ENCODE measurements at regions not wholly inside any gene's neighbourhood (a gene's known extent, or its start where the extent isn't known, plus 50 kb on each side); places are given as distances from the start of the nearest gene placed in this dataset.

DNA sequence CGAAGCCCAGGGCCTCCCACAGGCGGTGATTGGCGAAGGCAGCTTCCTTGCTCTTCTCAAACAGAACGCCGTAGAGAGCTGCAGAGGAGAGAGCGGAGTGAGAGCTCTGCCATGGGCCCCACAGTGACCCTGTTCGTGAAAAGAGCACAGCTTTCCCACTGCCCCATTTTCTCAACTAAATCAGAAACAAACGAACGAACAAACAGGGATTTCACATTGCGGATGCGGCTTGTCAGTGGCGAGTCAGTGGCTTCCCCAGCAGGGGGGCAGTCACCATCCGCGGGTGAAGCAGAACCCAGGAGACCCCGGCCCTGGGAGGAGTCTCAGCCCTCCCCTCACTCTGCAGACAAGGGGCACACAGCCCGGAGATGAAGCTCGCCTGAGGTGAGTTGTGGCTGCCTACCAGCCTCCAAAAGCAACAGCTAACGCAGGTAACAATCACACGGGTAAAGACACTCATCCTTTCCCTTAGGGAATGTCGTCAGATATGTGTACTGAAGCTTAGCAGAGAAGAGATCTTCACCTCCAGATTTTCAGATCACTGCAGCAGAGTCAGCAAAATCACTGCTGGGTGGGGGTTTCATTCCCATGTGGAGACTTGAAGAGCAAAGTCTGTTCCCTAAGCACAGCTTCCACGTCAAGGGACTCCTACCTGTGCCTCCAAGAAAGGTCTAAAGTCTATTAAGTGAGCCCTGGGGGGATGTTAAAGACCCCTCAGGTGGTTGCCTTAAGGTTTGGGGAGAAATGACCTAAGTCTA is 51.2 kb upstream of the GPR31 start:
- Histone ChIP-seq H3K79me2 (ENCODE audit: low read length) (no peaks in the 10 kb centered on the region), H3K36me3 (replicated peaks; ENCODE audit: insufficient read depth, low read length) (no peaks in the 10 kb centered on the region), H3K9me2 (replicated peaks; ENCODE audit: insufficient read depth, low read length) (no peaks in the 10 kb centered on the region), H3F3A (ENCODE audit: insufficient read depth, low read length) (no peaks in the 10 kb centered on the region), H3K9ac (ENCODE audit: low read length) (no peak overlapping the region), H2AFZ (ENCODE audit: low read length) (no peak overlapping the region), H3K4me2 (ENCODE audit: low read depth, low read length) (no peak overlapping the region), H3K4me1 (ENCODE audit: low read length) (no peaks in the 10 kb centered on the region), H3K27me3 (replicated peaks; ENCODE audit: insufficient read depth, low read length) (no peaks in the 10 kb centered on the region), H3K4me3 (ENCODE audit: low read length) (no peak overlapping the region), H3K27ac (ENCODE audit: low read length) (no peak overlapping the region), H4K20me1 (ENCODE audit: insufficient read depth, low read length) (no peaks in the 10 kb centered on the region), H3K9me3 (replicated peaks; ENCODE audit: insufficient read depth, low read length) (no peaks in the 10 kb centered on the region)
- TF ChIP-seq EZH2phosphoT487 (IDR thresholded peaks at IDR 0.05; ENCODE audit: low read length) (no peak), EZH2 (optimal IDR thresholded peaks at IDR 0.05; ENCODE audit: low read depth, low read length) (no peak)
- TF ChIP-seq, protein P1, sequence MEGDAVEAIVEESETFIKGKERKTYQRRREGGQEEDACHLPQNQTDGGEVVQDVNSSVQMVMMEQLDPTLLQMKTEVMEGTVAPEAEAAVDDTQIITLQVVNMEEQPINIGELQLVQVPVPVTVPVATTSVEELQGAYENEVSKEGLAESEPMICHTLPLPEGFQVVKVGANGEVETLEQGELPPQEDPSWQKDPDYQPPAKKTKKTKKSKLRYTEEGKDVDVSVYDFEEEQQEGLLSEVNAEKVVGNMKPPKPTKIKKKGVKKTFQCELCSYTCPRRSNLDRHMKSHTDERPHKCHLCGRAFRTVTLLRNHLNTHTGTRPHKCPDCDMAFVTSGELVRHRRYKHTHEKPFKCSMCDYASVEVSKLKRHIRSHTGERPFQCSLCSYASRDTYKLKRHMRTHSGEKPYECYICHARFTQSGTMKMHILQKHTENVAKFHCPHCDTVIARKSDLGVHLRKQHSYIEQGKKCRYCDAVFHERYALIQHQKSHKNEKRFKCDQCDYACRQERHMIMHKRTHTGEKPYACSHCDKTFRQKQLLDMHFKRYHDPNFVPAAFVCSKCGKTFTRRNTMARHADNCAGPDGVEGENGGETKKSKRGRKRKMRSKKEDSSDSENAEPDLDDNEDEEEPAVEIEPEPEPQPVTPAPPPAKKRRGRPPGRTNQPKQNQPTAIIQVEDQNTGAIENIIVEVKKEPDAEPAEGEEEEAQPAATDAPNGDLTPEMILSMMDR (IDR thresholded peaks at IDR 0.05; ENCODE audit: low read length) = no peak
- no peak for DNase-seq

DNA sequence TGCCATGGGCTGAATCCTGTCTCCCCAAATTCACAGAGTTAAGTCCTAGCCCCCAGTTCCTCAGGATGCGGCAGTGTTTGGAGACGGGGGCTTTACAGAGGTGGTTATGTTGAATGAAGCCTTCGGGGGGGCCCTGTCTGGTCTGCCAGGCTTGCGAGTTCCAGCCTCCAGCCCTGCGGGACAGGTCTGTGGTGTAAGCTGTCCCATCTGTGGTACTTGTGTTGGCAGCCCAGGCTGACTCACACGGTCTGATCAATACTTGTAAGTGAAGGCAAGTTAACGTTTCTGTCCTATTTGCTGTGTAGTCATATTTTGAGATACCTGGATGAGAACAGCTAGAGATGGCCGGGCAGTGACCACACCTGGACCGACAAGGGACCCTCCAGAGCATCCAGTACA is 51.8 kb upstream of the GPR31 start:
- no peaks in the 10 kb centered on the region for H3K9me3 ChIP-seq (replicated peaks; ENCODE audit: insufficient read depth, low read length)
- H3K4me1 ChIP-seq (ENCODE audit: low read length) = no peaks in the 10 kb centered on the region
- no peak overlapping the region for H2AFZ ChIP-seq (ENCODE audit: low read length)
- no peaks in the 10 kb centered on the region for H3F3A ChIP-seq (ENCODE audit: insufficient read depth, low read length)
- no peak overlapping the region for H3K4me2 ChIP-seq (ENCODE audit: low read depth, low read length)
- H3K27ac ChIP-seq (ENCODE audit: low read length) = no peak overlapping the region
- H3K79me2 ChIP-seq (ENCODE audit: low read length) = no peaks in the 10 kb centered on the region
- no peaks in the 10 kb centered on the region for H3K27me3 ChIP-seq (replicated peaks; ENCODE audit: insufficient read depth, low read length)
- H4K20me1 ChIP-seq (ENCODE audit: insufficient read depth, low read length) = no peaks in the 10 kb centered on the region
- no peaks in the 10 kb centered on the region for H3K36me3 ChIP-seq (replicated peaks; ENCODE audit: insufficient read depth, low read length)
- TF ChIP-seq EZH2phosphoT487 (IDR thresholded peaks at IDR 0.05; ENCODE audit: low read length) = no peak
- TF ChIP-seq, protein P1 (IDR thresholded peaks at IDR 0.05; ENCODE audit: low read length) = no peak
- no peak for TF ChIP-seq EZH2 (optimal IDR thresholded peaks at IDR 0.05; ENCODE audit: low read depth, low read length)
- no peak for DNase-seq
- H3K9ac ChIP-seq (ENCODE audit: low read length) = no peak overlapping the region
- H3K4me3 ChIP-seq (ENCODE audit: low read length) = no peak overlapping the region
- no peaks in the 10 kb centered on the region for H3K9me2 ChIP-seq (replicated peaks; ENCODE audit: insufficient read depth, low read length)

GRCh38 chr6:167210375-167211294 is 52.9 kb upstream of the GPR31 start:
- no peaks in the 10 kb centered on the region for H3K27me3 ChIP-seq (replicated peaks; ENCODE audit: insufficient read depth, low read length)
- H3K4me1 ChIP-seq (ENCODE audit: low read length) = no peaks in the 10 kb centered on the region
- no peaks in the 10 kb centered on the region for H3F3A ChIP-seq (ENCODE audit: insufficient read depth, low read length)
- TF ChIP-seq EZH2phosphoT487 (IDR thresholded peaks at IDR 0.05; ENCODE audit: low read length) (no peak), EZH2 (optimal IDR thresholded peaks at IDR 0.05; ENCODE audit: low read depth, low read length) (no peak)
- TF ChIP-seq, protein P1 (IDR thresholded peaks at IDR 0.05; ENCODE audit: low read length) = no peak
- no peaks in the 10 kb centered on the region for H3K79me2 ChIP-seq (ENCODE audit: low read length)
- no peak overlapping the region for H2AFZ ChIP-seq (ENCODE audit: low read length)
- no peaks in the 10 kb centered on the region for H4K20me1 ChIP-seq (ENCODE audit: insufficient read depth, low read length)
- no peaks in the 10 kb centered on the region for H3K9me2 ChIP-seq (replicated peaks; ENCODE audit: insufficient read depth, low read length)
- H3K9ac ChIP-seq (ENCODE audit: low read length) = no peak overlapping the region
- H3K4me2 ChIP-seq (ENCODE audit: low read depth, low read length) = no peak overlapping the region
- no peak for DNase-seq
- no peaks in the 10 kb centered on the region for H3K9me3 ChIP-seq (replicated peaks; ENCODE audit: insufficient read depth, low read length)
- no peak overlapping the region for H3K4me3 ChIP-seq (ENCODE audit: low read length)
- H3K36me3 ChIP-seq (replicated peaks; ENCODE audit: insufficient read depth, low read length) = no peaks in the 10 kb centered on the region
- H3K27ac ChIP-seq (ENCODE audit: low read length) = no peak overlapping the region
